PC-3 (cell line): ENCODE measurements at regions not wholly inside any gene's neighbourhood (a gene's known extent, or its start where the extent isn't known, plus 50 kb on each side); places are given as distances from the start of the nearest gene placed in this dataset.

Experiments
- EZH2 ChIP-seq: fragments of 300-600 bp; sonication (generic); IDR thresholded peaks from one replicate; pipeline ENCODE4 v1.6.1; 2017; ENCODE audit warnings: antibody characterized with exemption, mild to moderate bottlenecking, low read length; ENCODE audit not compliant: unreplicated experiment
- EZH2phosphoT487 ChIP-seq: fragments of 300-600 bp; sonication (generic); IDR thresholded peaks from 2 replicates; pipeline ENCODE4 v1.6.1; 2018; ENCODE audit warnings: mild to moderate bottlenecking, antibody characterized with exemption, low read length, borderline replicate concordance
- TF ChIP-seq, protein P1 (sequence below): fragments of 300-600 bp; sonication (generic); conservative IDR thresholded peaks from 2 replicates; pipeline ENCODE4 v1.5.1; 2017; ENCODE audit warnings: antibody characterized with exemption, low read depth, mild to moderate bottlenecking, low read length

DNA sequence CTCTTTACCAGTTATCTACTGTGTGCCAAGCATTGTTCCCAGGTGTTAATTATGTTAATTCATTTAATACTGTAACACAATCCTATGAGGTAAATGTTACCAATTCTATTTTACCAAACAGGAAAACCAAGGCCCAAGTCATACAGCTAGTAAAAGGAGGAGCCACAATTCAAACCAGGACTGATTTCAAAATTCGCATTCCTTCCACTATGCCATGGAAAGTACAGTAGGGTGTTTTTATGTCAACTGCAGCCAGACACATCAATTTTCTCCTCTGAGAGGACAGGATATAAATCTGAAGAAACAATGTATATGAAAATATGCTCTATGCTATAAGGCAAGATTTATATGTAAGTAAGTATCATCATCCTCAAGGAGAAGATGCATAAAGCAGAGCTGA is 104.3 kb downstream of the RPL27A start:
- TF ChIP-seq EZH2 (no peak), EZH2phosphoT487 (no peak)
- TF ChIP-seq, protein P1, sequence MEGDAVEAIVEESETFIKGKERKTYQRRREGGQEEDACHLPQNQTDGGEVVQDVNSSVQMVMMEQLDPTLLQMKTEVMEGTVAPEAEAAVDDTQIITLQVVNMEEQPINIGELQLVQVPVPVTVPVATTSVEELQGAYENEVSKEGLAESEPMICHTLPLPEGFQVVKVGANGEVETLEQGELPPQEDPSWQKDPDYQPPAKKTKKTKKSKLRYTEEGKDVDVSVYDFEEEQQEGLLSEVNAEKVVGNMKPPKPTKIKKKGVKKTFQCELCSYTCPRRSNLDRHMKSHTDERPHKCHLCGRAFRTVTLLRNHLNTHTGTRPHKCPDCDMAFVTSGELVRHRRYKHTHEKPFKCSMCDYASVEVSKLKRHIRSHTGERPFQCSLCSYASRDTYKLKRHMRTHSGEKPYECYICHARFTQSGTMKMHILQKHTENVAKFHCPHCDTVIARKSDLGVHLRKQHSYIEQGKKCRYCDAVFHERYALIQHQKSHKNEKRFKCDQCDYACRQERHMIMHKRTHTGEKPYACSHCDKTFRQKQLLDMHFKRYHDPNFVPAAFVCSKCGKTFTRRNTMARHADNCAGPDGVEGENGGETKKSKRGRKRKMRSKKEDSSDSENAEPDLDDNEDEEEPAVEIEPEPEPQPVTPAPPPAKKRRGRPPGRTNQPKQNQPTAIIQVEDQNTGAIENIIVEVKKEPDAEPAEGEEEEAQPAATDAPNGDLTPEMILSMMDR: no peak
